GM12873 (cell line): ENCODE measurements at regions not wholly inside any gene's neighbourhood (a gene's known extent, or its start where the extent isn't known, plus 50 kb on each side); places are given as distances from the start of the nearest gene placed in this dataset.

ENCODE experiments used
- CTCF ChIP-seq: IDR thresholded peaks from 2 replicates; pipeline ENCODE4 v1.5.1; 2012; ENCODE audit warnings: low read depth, mild to moderate bottlenecking, moderate library complexity, low read length, control low read depth; ENCODE audit not compliant: insufficient read depth; ENCODE audit errors: missing control alignments

- no peak for TF ChIP-seq CTCF
Measured at GRCh38 chr13:78540058-78540457, 63.3 kb downstream of the POU4F1 start.

GRCh38 chr13:78524936-78525335 lies 78.4 kb downstream of the POU4F1 start:
- TF ChIP-seq CTCF: no peak

- TF ChIP-seq CTCF: no peak
Measured at GRCh38 chr13:78521091-78521490, 82.3 kb downstream of the POU4F1 start.

GRCh38 chr13:78520425-78520824 lies 82.9 kb downstream of the POU4F1 start:
- no peak for TF ChIP-seq CTCF

- TF ChIP-seq CTCF: no peak
Measured at GRCh38 chr13:78499802-78500201, 103.5 kb downstream of the POU4F1 start.

GRCh38 chr13:78497702-78498355 lies 105.5 kb downstream of the POU4F1 start:
- TF ChIP-seq CTCF: no peak

GRCh38 chr13:78491978-78492377 lies 111.4 kb downstream of the POU4F1 start:
- TF ChIP-seq CTCF: no peak
